ENCODE measurements at regions not wholly inside any gene's neighbourhood (a gene's known extent, or its start where the extent isn't known, plus 50 kb on each side); places are given as distances from the start of the nearest gene placed in this dataset.

DNA sequence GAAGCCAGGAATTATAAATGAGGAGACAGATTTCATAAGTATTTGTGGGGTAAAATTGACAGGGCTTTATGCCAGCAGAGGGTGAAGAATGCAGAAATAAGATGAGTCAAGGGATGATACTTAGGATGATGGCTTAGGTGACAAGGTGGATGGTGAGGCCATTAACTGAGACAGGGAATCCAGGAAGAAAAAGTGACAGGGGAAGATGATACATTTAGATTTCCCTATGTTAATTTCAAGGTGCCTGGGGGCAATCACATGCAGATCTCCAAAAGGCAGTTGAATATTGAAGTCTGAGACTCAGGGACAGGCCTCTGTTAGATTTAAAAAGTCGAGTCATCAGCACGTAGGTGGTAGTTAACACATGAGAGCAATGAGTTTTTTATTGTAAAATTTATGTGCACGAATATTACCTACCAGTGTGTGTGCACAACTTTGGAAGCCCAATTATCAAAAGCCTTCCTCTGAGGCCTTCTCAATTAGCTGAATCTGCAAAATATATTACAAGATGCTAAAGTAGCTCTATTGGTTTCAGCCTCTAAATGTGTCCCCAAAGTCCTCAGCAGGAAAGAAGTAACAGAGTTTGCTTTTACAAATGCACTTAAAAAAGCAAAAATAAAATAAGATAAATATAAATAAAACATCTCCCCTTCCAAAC lies 67.9 kb upstream of the CHL1 start:
- FAIRE-seq (no peak), DNase-seq (ENCODE audit: insufficient read length, low spot score) (no peak)

DNA sequence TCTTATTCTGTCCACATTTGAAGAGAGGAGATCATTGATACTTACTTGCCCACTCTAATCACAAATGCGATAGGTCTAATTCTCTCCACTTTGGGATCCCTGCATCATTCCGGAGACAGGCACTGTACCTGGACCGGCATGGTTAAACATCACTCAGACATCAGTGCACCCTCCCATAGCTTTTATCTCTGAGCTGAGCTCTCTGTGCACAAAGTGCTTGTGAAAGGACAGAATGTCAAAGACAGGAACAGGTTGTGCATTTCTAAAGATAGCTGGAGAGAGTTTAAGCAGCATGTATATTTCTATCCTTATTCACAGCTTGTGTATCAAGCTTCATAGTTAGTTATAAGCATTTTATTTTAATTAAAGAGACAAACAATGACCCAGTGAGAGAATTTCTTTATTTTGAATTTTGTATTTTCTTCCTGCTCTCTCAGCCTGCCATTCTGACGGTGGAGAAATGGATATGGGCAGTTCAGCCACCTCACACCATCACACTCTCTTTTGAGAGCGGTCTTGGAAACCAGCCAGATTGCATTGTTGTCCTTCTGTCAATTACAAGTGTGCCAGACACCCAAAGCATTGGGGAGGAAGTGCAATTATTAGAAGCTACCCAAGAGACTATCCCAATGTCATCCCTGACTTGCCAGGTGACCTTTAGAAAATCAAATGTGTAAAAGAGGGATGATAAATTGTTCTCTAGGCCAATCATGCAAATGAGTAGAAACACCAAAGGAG lies 65.2 kb upstream of the CHL1 start:
- no peak for DNase-seq (ENCODE audit: insufficient read length, low spot score)
- FAIRE-seq, result no peak

DNA sequence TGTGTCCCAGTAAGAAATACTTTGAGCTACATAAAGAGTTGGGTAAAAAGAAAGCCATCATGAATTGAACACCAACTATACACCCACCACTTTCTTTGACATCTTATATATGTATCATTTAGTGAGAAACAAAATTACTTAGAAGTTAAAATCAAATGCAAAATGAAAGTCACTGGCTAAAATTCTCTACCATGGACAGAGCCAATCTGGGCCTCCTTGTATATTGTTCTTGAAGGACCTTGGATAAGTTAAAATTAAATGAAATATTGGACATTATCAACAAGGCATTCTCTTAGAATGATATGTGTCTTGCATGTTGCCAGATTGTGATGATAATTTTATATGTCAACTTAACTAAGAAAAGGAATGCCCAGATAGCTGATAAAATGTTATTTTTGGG lies 64.2 kb upstream of the CHL1 start:
- no peak for FAIRE-seq
- no peak for DNase-seq (ENCODE audit: insufficient read length, low spot score)

DNA sequence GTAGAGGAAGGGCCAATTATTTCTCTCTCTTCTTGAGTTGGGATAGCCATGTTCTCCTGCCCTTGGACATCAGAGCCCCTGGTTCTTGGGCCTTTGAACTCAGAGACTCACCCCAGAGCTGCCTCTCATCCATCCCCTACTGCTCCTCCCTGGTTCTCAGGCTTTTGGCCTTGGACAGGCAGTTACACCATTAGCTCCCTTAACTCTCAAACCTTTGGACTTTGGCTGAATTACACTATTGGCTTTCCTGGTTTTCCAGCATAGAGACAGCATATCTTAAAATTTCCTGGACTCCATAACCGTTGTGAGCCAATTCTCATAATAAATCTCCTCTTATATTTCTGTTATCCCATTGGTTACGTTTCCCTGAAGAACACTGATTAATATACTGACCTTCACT lies 63.7 kb upstream of the CHL1 start:
- FAIRE-seq, result no peak
- DNase-seq (ENCODE audit: insufficient read length, low spot score), result no peak

DNA sequence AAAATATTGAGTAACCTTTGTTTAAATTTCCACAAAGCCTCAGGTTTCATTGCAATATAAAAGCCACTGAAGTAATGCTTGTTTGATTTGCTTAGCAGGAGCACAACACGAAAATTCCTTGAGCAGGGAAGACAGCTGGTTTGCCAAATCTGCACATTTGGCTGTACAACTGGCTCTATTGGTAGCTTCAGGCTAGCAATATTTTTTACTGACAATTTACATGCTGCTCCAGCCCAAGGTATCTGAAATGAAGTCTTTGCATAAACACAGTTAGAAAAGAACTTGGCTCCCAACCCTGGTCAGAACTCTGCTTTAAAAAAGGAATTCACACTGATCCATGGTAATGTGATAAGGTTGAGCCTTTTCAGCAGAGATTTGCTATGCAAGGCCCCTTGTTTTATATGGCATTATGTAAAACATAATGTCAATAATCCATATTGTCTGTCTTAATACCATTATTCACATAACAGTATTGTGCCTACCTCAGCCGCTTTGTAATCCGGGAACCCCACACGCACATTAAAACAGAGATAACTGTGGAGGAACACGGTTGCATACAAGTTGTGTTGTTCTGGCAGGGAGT lies 55.7 kb upstream of the CHL1 start:
- DNase-seq (ENCODE audit: insufficient read length, low spot score) (no peak), FAIRE-seq (no peak)

All from GM19239 (cell line).